Mucosa of rectum (tissue), 2 donors: ENCODE measurements at regions not wholly inside any gene's neighbourhood (a gene's known extent, or its start where the extent isn't known, plus 50 kb on each side); places are given as distances from the start of the nearest gene placed in this dataset.

Experiments
- H3K27ac ChIP-seq, 2 donors: one replicate each; pipeline ENCODE4 v1.7.0; 2013; ENCODE audit warnings: inconsistent platforms in 2 of 2, low read depth in 2 of 2, low read length in 2 of 2
- H3K27me3 ChIP-seq, 2 donors: one replicate each; pipeline ENCODE4 v1.7.0; 2013; ENCODE audit warnings: low read length in 2 of 2; ENCODE audit not compliant: control insufficient read depth in 2 of 2, insufficient read depth in 2 of 2
- H3K36me3 ChIP-seq, 2 donors: one replicate each; pipeline ENCODE4 v1.7.0; 2013; ENCODE audit warnings: low read length in 2 of 2; ENCODE audit not compliant: control insufficient read depth in 2 of 2, insufficient read depth in 2 of 2
- H3K4me1 ChIP-seq, 2 donors: one replicate each; pipeline ENCODE4 v1.7.0; 2013; ENCODE audit warnings: low read length in 2 of 2, mild to moderate bottlenecking in 1 of 2; ENCODE audit not compliant: control insufficient read depth in 2 of 2, insufficient read depth in 2 of 2
- H3K4me3 ChIP-seq, 2 donors: one replicate each; pipeline ENCODE4 v1.7.0; 2013; ENCODE audit warnings: low read length in 2 of 2
- H3K9ac ChIP-seq, 2 donors: one replicate each; pipeline ENCODE4 v1.7.0; 2013; ENCODE audit warnings: low read length in 2 of 2, low read depth in 1 of 2, mild to moderate bottlenecking in 1 of 2
- H3K9me3 ChIP-seq, 2 donors: one replicate each; pipeline ENCODE4 v1.7.0; 2013; ENCODE audit warnings: low read length in 2 of 2; ENCODE audit not compliant: control insufficient read depth in 2 of 2
- donor health status: healthy.
- donor health status: Normal muscosa, but diverticular disease.

DNA sequence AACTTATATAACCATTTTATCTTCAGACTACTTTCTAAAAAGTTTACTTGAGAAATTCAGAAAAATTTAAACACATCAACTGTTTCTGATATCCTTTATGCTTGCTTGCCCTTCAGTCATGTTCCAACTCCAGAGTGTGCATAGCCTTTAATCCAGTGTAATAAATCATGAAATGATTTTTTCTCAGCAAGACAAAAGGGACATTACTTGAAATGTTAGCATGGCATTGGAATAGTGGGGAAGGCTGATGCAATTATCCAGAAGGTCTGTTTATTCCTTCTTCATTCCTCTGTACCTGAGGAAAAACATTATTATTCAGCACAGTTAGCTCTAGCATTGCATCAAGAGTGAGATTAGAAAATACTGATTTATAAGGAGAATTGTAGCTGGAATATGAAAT, 209.9 kb downstream of the SLC7A11 start:
- Histone ChIP-seq H3K9me3 (no peaks in the 10 kb centered on the region), H3K4me3 (no peak overlapping the region), H3K27ac (no peak overlapping the region), H3K36me3 (no peaks in the 10 kb centered on the region), H3K4me1 (no peaks in the 10 kb centered on the region), H3K9ac (no peak overlapping the region), H3K27me3 (no peaks in the 10 kb centered on the region)

DNA sequence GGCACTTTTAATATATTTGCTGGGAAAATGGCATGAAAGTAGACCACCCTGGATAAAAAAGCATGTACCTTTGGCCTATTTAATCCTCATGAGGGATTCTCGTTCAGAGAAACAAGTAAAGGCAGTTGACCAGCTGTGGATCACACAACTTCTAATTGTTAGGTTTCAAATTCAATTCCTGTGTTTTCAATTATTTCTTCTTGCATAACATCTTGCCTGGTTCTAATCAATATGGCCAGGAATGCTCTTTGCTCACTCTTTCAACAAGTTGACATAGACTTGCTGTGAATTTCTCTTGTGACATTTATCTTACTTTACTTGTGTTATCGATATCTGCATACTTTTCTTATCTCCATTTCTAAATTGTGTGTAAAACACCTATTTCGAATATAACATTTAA, 211.8 kb downstream of the SLC7A11 start:
- H3K36me3 ChIP-seq: no peaks in the 10 kb centered on the region
- no peaks in the 10 kb centered on the region for H3K27me3 ChIP-seq
- H3K4me1 ChIP-seq: no peaks in the 10 kb centered on the region
- H3K27ac ChIP-seq: no peak overlapping the region
- no peaks in the 10 kb centered on the region for H3K9me3 ChIP-seq
- no peak overlapping the region for H3K9ac ChIP-seq
- no peak overlapping the region for H3K4me3 ChIP-seq

DNA sequence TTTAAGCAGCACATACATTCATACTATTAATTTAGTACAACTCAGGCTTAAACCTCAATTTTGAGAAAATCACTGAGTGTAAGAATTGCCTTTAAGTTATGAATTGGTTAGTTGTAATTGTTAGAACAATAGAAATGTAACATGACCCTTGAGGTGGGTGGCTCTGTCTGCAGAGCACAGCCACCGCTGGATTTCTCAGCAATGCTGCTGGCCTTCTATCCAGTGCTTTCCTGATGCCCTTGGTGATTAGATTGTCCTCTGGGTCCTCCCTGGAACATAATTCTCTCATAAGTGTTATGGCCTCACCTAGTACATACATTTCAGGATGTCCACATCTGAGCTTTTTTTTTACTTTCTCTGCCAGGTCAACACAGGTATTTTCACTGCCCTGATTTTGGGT, 213.2 kb downstream of the SLC7A11 start:
- H3K27me3 ChIP-seq: no peaks in the 10 kb centered on the region
- H3K4me3 ChIP-seq: no peak overlapping the region
- H3K9ac ChIP-seq: no peak overlapping the region
- H3K9me3 ChIP-seq: no peaks in the 10 kb centered on the region
- no peaks in the 10 kb centered on the region for H3K4me1 ChIP-seq
- no peak overlapping the region for H3K27ac ChIP-seq
- no peaks in the 10 kb centered on the region for H3K36me3 ChIP-seq

DNA sequence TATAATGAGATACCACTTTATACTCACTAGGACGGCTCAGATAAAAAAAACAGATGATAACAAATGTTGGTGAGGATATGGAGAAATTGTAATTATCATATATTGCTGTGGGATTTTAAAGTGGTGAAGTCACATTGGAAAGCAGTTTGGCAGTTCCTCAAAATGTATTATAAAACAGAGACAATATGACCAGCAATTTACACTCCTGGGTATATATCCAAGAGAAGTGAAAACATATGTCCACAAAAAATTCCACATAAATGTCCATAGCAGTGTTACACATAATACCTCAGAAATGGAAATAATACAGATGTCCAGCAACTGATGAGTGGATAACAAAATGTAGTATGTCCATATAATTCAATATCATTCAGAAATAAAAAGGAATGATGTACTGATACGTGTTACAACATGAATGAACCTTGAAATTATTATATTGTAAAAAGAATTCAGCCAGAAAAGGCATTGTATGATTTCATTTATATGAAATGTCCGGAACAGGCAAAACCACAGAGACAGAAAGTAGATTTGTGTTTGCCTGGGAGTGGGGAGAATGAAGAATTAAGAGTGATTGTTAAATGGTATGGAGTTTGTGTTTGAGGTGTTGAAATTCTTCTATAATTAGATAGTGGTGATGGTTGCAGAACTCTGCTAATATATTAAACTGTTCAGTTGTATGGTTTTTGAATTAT, 220.9 kb downstream of the SLC7A11 start:
- no peaks in the 10 kb centered on the region for H3K27me3 ChIP-seq
- no peak overlapping the region for H3K27ac ChIP-seq
- H3K4me1 ChIP-seq: no peaks in the 10 kb centered on the region
- H3K4me3 ChIP-seq: no peak overlapping the region
- no peaks in the 10 kb centered on the region for H3K36me3 ChIP-seq
- no peak overlapping the region for H3K9ac ChIP-seq
- no peaks in the 10 kb centered on the region for H3K9me3 ChIP-seq

DNA sequence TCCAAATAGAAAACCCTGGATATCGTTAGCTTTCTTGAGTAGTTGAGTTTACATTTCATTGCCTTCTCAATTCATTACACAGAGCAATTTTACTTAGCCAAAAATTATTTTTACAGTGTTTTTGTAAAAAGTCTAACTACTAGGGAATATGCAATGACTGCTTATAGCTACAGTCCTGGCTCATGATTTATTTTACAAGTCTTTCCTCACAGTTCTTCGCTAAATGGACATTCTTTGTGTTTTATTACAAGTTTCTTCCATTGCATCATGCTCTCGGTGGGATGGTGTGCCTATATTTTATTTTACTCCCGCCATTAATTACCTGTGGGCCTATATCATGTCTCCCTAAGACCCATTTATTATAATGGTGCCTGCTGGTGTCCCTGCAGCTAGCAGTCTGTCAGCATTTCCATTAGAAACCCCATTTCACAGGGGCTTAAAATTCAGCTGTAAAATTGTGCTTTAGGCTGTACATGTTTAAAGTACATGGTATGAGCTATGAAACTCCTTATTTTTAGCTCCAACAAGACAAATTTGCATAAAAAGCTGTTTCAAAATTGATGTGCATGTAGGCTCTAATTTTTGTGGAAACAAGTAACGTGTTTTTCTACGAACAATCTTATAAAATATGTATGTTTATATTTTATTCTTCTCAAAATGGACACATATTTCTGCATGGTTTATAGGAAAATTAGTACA, 227.4 kb downstream of the SLC7A11 start:
- H3K27ac ChIP-seq: no peak overlapping the region
- no peaks in the 10 kb centered on the region for H3K36me3 ChIP-seq
- no peaks in the 10 kb centered on the region for H3K4me1 ChIP-seq
- no peaks in the 10 kb centered on the region for H3K27me3 ChIP-seq
- H3K4me3 ChIP-seq: no peak overlapping the region
- H3K9me3 ChIP-seq: no peaks in the 10 kb centered on the region
- no peak overlapping the region for H3K9ac ChIP-seq

DNA sequence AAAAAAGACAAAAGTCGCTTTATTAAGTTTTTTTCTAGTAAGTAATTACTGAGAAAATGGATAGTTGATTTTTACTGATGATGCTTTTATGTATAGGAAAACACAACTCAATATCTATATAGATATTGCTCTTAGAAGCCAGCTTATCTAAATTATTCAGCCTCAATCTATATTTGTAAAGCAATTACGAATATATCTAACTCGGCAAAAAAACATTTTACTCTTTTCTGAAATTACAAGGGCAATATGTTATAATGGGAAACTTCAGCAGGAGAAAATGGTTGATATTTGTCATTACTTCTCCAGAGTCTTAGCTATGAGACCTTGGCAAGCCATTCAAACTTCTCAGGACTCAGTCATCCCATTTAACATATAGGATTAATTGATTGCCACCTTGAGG, 228.5 kb downstream of the SLC7A11 start:
- no peaks in the 10 kb centered on the region for H3K4me1 ChIP-seq
- no peak overlapping the region for H3K9ac ChIP-seq
- no peak overlapping the region for H3K27ac ChIP-seq
- no peaks in the 10 kb centered on the region for H3K27me3 ChIP-seq
- no peak overlapping the region for H3K4me3 ChIP-seq
- no peaks in the 10 kb centered on the region for H3K9me3 ChIP-seq
- H3K36me3 ChIP-seq: no peaks in the 10 kb centered on the region

DNA sequence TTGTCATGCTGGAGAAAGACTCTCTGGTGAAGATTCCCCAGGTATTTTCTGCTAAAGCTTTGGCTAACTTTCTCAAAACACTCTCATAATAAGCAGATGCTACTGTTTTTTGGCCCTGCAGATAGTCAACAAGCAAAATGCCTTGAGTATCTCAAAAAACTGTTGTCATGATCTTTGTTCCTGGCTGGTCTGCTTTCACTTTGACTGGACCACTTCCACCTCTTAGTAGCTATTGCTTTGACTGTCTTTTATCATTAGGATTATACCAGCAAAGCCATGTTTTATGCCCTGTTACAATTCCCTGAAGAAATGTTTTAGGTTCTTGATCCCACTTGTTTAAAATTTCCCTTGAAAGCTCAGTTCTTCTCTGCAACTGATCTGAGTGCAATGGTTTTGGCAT, 231.5 kb downstream of the SLC7A11 start:
- Histone ChIP-seq H3K9me3 (no peaks in the 10 kb centered on the region), H3K9ac (no peak overlapping the region), H3K27ac (no peak overlapping the region), H3K4me1 (no peaks in the 10 kb centered on the region), H3K36me3 (no peaks in the 10 kb centered on the region), H3K27me3 (no peaks in the 10 kb centered on the region), H3K4me3 (no peak overlapping the region)

DNA sequence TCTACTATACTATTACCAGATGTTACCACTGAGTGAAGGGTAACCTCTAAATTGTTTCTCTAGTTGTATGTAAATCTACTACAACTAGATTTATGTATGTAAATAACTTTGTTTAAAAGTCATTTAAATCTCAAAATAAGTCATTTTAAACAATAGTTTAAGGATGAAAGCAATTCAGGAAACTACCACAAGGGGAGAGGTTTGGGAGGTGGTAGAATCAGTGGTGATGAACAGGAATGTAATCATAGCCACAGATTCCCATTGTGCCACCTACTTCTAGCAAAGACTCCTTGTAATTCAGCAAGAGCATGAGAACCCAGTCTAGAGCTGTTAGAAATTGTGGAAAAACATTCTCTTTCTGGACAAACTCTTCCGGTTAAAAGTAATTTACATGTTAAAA, 234.6 kb downstream of the SLC7A11 start:
- H3K36me3 ChIP-seq: no peaks in the 10 kb centered on the region
- H3K27ac ChIP-seq: no peak overlapping the region
- H3K9me3 ChIP-seq: no peaks in the 10 kb centered on the region
- no peak overlapping the region for H3K4me3 ChIP-seq
- no peaks in the 10 kb centered on the region for H3K4me1 ChIP-seq
- H3K27me3 ChIP-seq: no peaks in the 10 kb centered on the region
- no peak overlapping the region for H3K9ac ChIP-seq

DNA sequence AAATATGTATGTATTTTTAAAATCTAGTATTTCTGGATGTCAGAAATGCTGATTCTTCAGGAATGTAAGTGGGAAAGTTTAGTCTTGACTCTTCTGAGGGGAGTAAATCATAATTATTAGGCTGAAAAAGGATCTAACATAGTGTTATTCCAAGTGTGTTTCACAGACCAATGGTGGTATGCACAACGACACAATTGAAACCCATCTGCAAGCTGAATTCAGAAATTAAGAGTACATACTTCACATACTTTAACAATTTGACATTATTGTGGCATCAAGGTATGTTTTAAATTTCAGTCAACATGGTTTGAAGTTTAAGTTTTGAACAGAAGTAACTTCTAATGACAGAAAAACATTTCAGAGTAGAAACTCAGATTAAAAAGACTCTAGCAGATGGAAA, 236.7 kb downstream of the SLC7A11 start:
- Histone ChIP-seq H3K36me3 (no peaks in the 10 kb centered on the region), H3K9me3 (no peaks in the 10 kb centered on the region), H3K9ac (no peak overlapping the region), H3K27me3 (no peaks in the 10 kb centered on the region), H3K27ac (no peak overlapping the region), H3K4me3 (no peak overlapping the region), H3K4me1 (no peaks in the 10 kb centered on the region)

DNA sequence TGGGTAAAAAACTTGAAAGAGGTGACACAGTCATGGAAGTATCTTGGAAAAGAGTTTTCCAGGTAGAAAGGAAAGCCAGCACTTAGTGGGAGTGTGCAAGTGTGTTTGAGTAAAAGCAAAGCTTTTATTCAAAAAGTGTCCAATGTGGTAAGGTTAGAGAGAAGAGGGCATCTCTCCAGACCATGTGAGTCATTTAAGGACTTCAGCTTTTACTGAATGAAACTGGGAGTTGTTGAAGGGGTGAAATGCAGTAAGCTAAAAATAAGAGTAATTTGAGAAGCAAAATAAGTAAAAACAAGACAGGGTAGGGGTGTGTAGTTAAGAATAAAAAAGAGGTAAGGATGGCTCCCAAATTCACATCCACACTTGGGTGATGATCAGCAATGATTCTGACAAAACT, 238.9 kb downstream of the SLC7A11 start:
- no peaks in the 10 kb centered on the region for H3K9me3 ChIP-seq
- no peak overlapping the region for H3K9ac ChIP-seq
- H3K27ac ChIP-seq: no peak overlapping the region
- no peaks in the 10 kb centered on the region for H3K4me1 ChIP-seq
- no peak overlapping the region for H3K4me3 ChIP-seq
- no peaks in the 10 kb centered on the region for H3K36me3 ChIP-seq
- H3K27me3 ChIP-seq: no peaks in the 10 kb centered on the region
